Smooth muscle cell (in vitro differentiated cells): ENCODE measurements at regions not wholly inside any gene's neighbourhood (a gene's known extent, or its start where the extent isn't known, plus 50 kb on each side); places are given as distances from the start of the nearest gene placed in this dataset.

Experiments used
- DNase-seq: peaks from one replicate; lab custom pipeline; 2025; ENCODE audit not compliant: unreplicated experiment; lab: John Stamatoyannopoulos, UW
- H2AFZ ChIP-seq: fragments of 200-600 bp; sonication (generic); 2 replicates; pipeline ENCODE4 v1.6.0; 2016; ENCODE audit warnings: antibody characterized with exemption, low read depth, mild to moderate bottlenecking
- H3F3A ChIP-seq: fragments of 200-600 bp; sonication (generic); 2 replicates; pipeline ENCODE4 v1.6.0; 2017; ENCODE audit warnings: antibody characterized with exemption, low read depth
- H3K27ac ChIP-seq: fragments of 200-600 bp; sonication (generic); 2 replicates; pipeline ENCODE4 v1.5.1; 2016; ENCODE audit warnings: low read depth, mild to moderate bottlenecking
- H3K27me3 ChIP-seq: fragments of 200-600 bp; sonication (generic); 2 replicates; pipeline ENCODE4 v1.6.1; 2016; ENCODE audit warnings: low read depth, mild to moderate bottlenecking
- H3K36me3 ChIP-seq: fragments of 200-600 bp; sonication (generic); 2 replicates; pipeline ENCODE4 v1.5.1; 2016; ENCODE audit warnings: low read depth
- H3K4me1 ChIP-seq: fragments of 200-600 bp; sonication (generic); 2 replicates; pipeline ENCODE4 v1.5.1; 2016; ENCODE audit warnings: low read depth
- H3K4me2 ChIP-seq: fragments of 200-600 bp; sonication (generic); 2 replicates; pipeline ENCODE4 v1.6.0; 2016; ENCODE audit warnings: mild to moderate bottlenecking
- H3K4me3 ChIP-seq: fragments of 200-600 bp; sonication (generic); 2 replicates; pipeline ENCODE4 v1.5.1; 2016; ENCODE audit warnings: mild to moderate bottlenecking
- H3K79me2 ChIP-seq: fragments of 200-600 bp; sonication (generic); 2 replicates; pipeline ENCODE4 v1.6.0; 2016; ENCODE audit warnings: low read depth, mild to moderate bottlenecking
- H3K9ac ChIP-seq: fragments of 200-600 bp; sonication (generic); 2 replicates; pipeline ENCODE4 v1.6.0; 2016; ENCODE audit warnings: low read depth
- H3K9me3 ChIP-seq: fragments of 200-600 bp; sonication (generic); replicated peaks from 2 replicates; pipeline ENCODE4 v1.5.1; 2016; ENCODE audit warnings: low read depth
- H4K20me1 ChIP-seq: fragments of 200-600 bp; sonication (generic); 2 replicates; pipeline ENCODE4 v1.6.0; 2016; ENCODE audit warnings: low read depth
- CTCF ChIP-seq: fragments of 200-600 bp; sonication (generic); IDR thresholded peaks from 2 replicates; pipeline ENCODE4 v1.5.1; 2017; ENCODE audit warnings: borderline replicate concordance, mild to moderate bottlenecking, antibody characterized with exemption; ENCODE audit not compliant: insufficient read depth, poor library complexity, severe bottlenecking
- WGBS: methylation state at CpG from one replicate; pipeline ENCODE4 v1.1.7; 2016; ENCODE audit warnings: low lambda C conversion rate; 5-methylcytosine and 5-hydroxymethylcytosine counted together

GRCh38 chr6:1027795-1028569, 283.9 kb upstream of the FOXQ1 start:
- Histone ChIP-seq H3K27me3 (no peaks in the 10 kb centered on the region), H3K79me2 (no peaks in the 10 kb centered on the region), H3K9ac (no peak overlapping the region), H3K4me2 (no peak overlapping the region), H3F3A (no peaks in the 10 kb centered on the region), H4K20me1 (no peaks in the 10 kb centered on the region), H2AFZ (no peak overlapping the region), H3K9me3 (no peaks in the 10 kb centered on the region), H3K36me3 (no peaks in the 10 kb centered on the region), H3K27ac (no peak overlapping the region), H3K4me1 (no peaks in the 10 kb centered on the region), H3K4me3 (no peak overlapping the region)
- WGBS: 81% methylated on average over 9 of the region's 9 CpGs
- no peak for TF ChIP-seq CTCF
- no peak for DNase-seq

- Histone ChIP-seq H3K27me3 (no peaks in the 10 kb centered on the region), H4K20me1 (no peaks in the 10 kb centered on the region), H2AFZ (no peak overlapping the region), H3K9ac (no peak overlapping the region), H3K79me2 (no peaks in the 10 kb centered on the region), H3K36me3 (no peaks in the 10 kb centered on the region), H3K4me3 (no peak overlapping the region), H3K9me3 (no peaks in the 10 kb centered on the region), H3K4me1 (no peaks in the 10 kb centered on the region), H3F3A (no peaks in the 10 kb centered on the region), H3K27ac (no peak overlapping the region), H3K4me2 (no peak overlapping the region)
- 58% methylated on average over 7 of the region's 9 CpGs for WGBS
- no peak for DNase-seq
- TF ChIP-seq CTCF: no peak
These were observed 284.6 kb upstream of the FOXQ1 start for GRCh38 chr6:1027109-1027794.

GRCh38 chr6:1025821-1026220, 286.1 kb upstream of the FOXQ1 start:
- no peaks in the 10 kb centered on the region for H3K9me3 ChIP-seq
- WGBS: 91% methylated on average over 3 of the region's 3 CpGs
- no peaks in the 10 kb centered on the region for H3K36me3 ChIP-seq
- H3K4me1 ChIP-seq: no peaks in the 10 kb centered on the region
- no peak for TF ChIP-seq CTCF
- no peak overlapping the region for H3K27ac ChIP-seq
- H3K4me3 ChIP-seq: no peak overlapping the region
- H3K9ac ChIP-seq: no peak overlapping the region
- DNase-seq: no peak
- no peaks in the 10 kb centered on the region for H3K27me3 ChIP-seq
- H3K79me2 ChIP-seq: no peaks in the 10 kb centered on the region
- no peaks in the 10 kb centered on the region for H4K20me1 ChIP-seq
- no peaks in the 10 kb centered on the region for H3F3A ChIP-seq
- no peak overlapping the region for H3K4me2 ChIP-seq
- no peak overlapping the region for H2AFZ ChIP-seq
